ENCODE measurements at regions not wholly inside any gene's neighbourhood (a gene's known extent, or its start where the extent isn't known, plus 50 kb on each side); places are given as distances from the start of the nearest gene placed in this dataset.

DNA sequence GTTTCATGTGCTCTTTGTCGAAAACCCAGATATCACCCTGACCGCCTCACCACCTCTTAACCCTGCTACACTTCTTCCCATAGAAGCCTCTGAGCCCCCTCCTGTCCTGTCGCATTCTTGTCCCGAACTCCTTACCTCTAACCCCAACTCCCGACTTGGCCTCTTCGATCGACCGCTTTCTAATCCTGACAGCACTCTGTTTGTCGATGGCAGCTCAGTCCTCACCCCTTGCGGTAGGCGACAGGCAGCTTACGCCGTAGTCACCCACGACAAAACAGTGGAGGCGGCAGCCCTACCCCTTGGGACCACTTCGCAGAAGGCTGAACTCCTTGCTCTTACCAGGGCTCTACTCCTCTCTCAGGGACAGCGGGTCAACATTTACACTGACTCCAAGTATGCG is 961.7 kb downstream of the RPA4 start:
- TF ChIP-seq, protein P1, sequence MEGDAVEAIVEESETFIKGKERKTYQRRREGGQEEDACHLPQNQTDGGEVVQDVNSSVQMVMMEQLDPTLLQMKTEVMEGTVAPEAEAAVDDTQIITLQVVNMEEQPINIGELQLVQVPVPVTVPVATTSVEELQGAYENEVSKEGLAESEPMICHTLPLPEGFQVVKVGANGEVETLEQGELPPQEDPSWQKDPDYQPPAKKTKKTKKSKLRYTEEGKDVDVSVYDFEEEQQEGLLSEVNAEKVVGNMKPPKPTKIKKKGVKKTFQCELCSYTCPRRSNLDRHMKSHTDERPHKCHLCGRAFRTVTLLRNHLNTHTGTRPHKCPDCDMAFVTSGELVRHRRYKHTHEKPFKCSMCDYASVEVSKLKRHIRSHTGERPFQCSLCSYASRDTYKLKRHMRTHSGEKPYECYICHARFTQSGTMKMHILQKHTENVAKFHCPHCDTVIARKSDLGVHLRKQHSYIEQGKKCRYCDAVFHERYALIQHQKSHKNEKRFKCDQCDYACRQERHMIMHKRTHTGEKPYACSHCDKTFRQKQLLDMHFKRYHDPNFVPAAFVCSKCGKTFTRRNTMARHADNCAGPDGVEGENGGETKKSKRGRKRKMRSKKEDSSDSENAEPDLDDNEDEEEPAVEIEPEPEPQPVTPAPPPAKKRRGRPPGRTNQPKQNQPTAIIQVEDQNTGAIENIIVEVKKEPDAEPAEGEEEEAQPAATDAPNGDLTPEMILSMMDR (conservative IDR thresholded peaks at IDR 0.05 in 1 of 2, IDR thresholded peaks at IDR 0.05 in 1 of 2; ENCODE audit: low read depth in 1 of 2, low read length in 2 of 2) = no peak
- no peak for TF ChIP-seq EZH2 (IDR thresholded peaks at IDR 0.05; ENCODE audit: low read length, missing control alignments)
